ENCODE measurements at regions not wholly inside any gene's neighbourhood (a gene's known extent, or its start where the extent isn't known, plus 50 kb on each side); places are given as distances from the start of the nearest gene placed in this dataset.

- FAIRE-seq, result peak; percentile 60
- Histone ChIP-seq H3K27me3 (ENCODE audit: control insufficient read depth in 2 of 2, insufficient read depth in 2 of 2, low read length in 2 of 2) (no peaks in the 10 kb centered on the region), H2AFZ (ENCODE audit: low read depth, low read length) (peak overlapping the region; percentile 35), H3K4me1 (ENCODE audit: control insufficient read depth, extremely low read depth, insufficient read depth, low read length) (peaks cover 21% of the 10 kb centered on the region), H3K9me1 (replicated peaks; ENCODE audit: control insufficient read depth, extremely low read depth, insufficient read depth, low read length) (no peaks in the 10 kb centered on the region), H3K9me3 (replicated peaks; ENCODE audit: control insufficient read depth, insufficient read depth, low read length) (no peaks in the 10 kb centered on the region), H3K4me3 (replicated peaks in 1 of 3; ENCODE audit: insufficient read depth in 1 of 3, low read depth in 1 of 3, low read length in 3 of 3) (no peak overlapping the region), H3K9ac (replicated peaks; ENCODE audit: extremely low read depth, insufficient read depth, low read length) (no peak overlapping the region), H3K4me2 (ENCODE audit: insufficient read depth, low read length) (peak overlapping the region; percentile 39), H3K79me2 (ENCODE audit: control insufficient read depth, insufficient read depth, low read length) (no peaks in the 10 kb centered on the region), H3K27ac (ENCODE audit: insufficient read depth, low read depth, low read length) (peak overlapping the region; percentile 39), H3K36me3 (ENCODE audit: control insufficient read depth in 2 of 2, extremely low read depth in 1 of 2, insufficient read depth in 2 of 2, low read length in 2 of 2) (no peaks in the 10 kb centered on the region), H4K20me1 (replicated peaks; ENCODE audit: control insufficient read depth, extremely low read depth, insufficient read depth, low read length) (no peaks in the 10 kb centered on the region)
- TF ChIP-seq POLR2AphosphoS5 (IDR thresholded peaks at IDR 0.05; ENCODE audit: insufficient read depth, low read depth, low read length) (no peak), MAX (IDR thresholded peaks at IDR 0.05; ENCODE audit: insufficient read depth, insufficient read length) (no peak), POLR2A (IDR thresholded peaks at IDR 0.05; ENCODE audit: low read depth, low read length) (no peak), FOS (IDR thresholded peaks at IDR 0.05; ENCODE audit: borderline replicate concordance, insufficient read depth, low read length) (no peak)
- POLR2A ChIA-PET, result no interaction called here
- CTCF ChIA-PET, result interaction anchor here (1.1 to 1.3 kb wide), 2 partner anchors 19 to 84 kb away, joined by 4 read pairs; no protein-coding TSS in a partner anchor
- intact Hi-C loops (cut with micrococcal nuclease) (no loop called here), dilution Hi-C loops (cut with MboI; ENCODE audit: extremely low pct_ligation_motif_present, low sequenced_read_pairs) (no loop called here)
- no TSS peak for BruUV-seq (replicated peaks)
- DNase-seq (ENCODE audit: low read depth, low spot score), result peak; percentile 78
Measured at GRCh38 chr6:22925304-22925835, 356.0 kb downstream of the HDGFL1 start.

- Histone ChIP-seq H3K4me2 (ENCODE audit: insufficient read depth, low read length) (no peak overlapping the region), H4K20me1 (replicated peaks; ENCODE audit: control insufficient read depth, extremely low read depth, insufficient read depth, low read length) (no peaks in the 10 kb centered on the region), H3K27ac (ENCODE audit: insufficient read depth, low read depth, low read length) (peak overlapping the region; percentile 39), H3K4me1 (ENCODE audit: control insufficient read depth, extremely low read depth, insufficient read depth, low read length) (peaks cover 21% of the 10 kb centered on the region), H3K4me3 (replicated peaks in 1 of 3; ENCODE audit: insufficient read depth in 1 of 3, low read depth in 1 of 3, low read length in 3 of 3) (no peak overlapping the region), H3K27me3 (ENCODE audit: control insufficient read depth in 2 of 2, insufficient read depth in 2 of 2, low read length in 2 of 2) (no peaks in the 10 kb centered on the region), H2AFZ (ENCODE audit: low read depth, low read length) (no peak overlapping the region), H3K9ac (replicated peaks; ENCODE audit: extremely low read depth, insufficient read depth, low read length) (no peak overlapping the region), H3K9me3 (replicated peaks; ENCODE audit: control insufficient read depth, insufficient read depth, low read length) (no peaks in the 10 kb centered on the region), H3K9me1 (replicated peaks; ENCODE audit: control insufficient read depth, extremely low read depth, insufficient read depth, low read length) (no peaks in the 10 kb centered on the region), H3K36me3 (ENCODE audit: control insufficient read depth in 2 of 2, extremely low read depth in 1 of 2, insufficient read depth in 2 of 2, low read length in 2 of 2) (no peaks in the 10 kb centered on the region), H3K79me2 (ENCODE audit: control insufficient read depth, insufficient read depth, low read length) (no peaks in the 10 kb centered on the region)
- TF ChIP-seq POLR2A (IDR thresholded peaks at IDR 0.05; ENCODE audit: low read depth, low read length) (no peak), POLR2AphosphoS5 (IDR thresholded peaks at IDR 0.05; ENCODE audit: insufficient read depth, low read depth, low read length) (no peak), GATA2 (IDR thresholded peaks at IDR 0.05; ENCODE audit: insufficient read depth, insufficient read length, low read depth, low read length) (no peak), MYC (IDR thresholded peaks at IDR 0.05; ENCODE audit: low read depth, low read length) (no peak), EZH2 (IDR thresholded peaks at IDR 0.05; ENCODE audit: borderline replicate concordance, low read depth, low read length, severe bottlenecking) (no peak), FOS (IDR thresholded peaks at IDR 0.05; ENCODE audit: borderline replicate concordance, insufficient read depth, low read length) (no peak), CTCF (IDR thresholded peaks at IDR 0.05; ENCODE audit: extremely low read depth in 1 of 2, insufficient read depth in 1 of 2, low read depth in 1 of 2, low read length in 2 of 2) (no peak), JUN (IDR thresholded peaks at IDR 0.05; ENCODE audit: borderline replicate concordance, insufficient read depth, insufficient read length, low read depth) (no peak), MAX (IDR thresholded peaks at IDR 0.05; ENCODE audit: insufficient read depth, insufficient read length) (no peak)
- POLR2A ChIA-PET, result no interaction called here
- CTCF ChIA-PET, result interaction anchor here (1.3 kb wide), 1 partner anchor 83 kb away, joined by 4 read pairs; no protein-coding TSS in a partner anchor
- DNase-seq (ENCODE audit: low read depth, low spot score) (peak; percentile 15), FAIRE-seq (no peak)
- no TSS peak for BruUV-seq (replicated peaks)
- dilution Hi-C loops (cut with MboI; ENCODE audit: extremely low pct_ligation_motif_present, low sequenced_read_pairs) (no loop called here), intact Hi-C loops (cut with micrococcal nuclease) (loop anchor here (2.0 kb wide), 1 partner anchor 43 kb away; no protein-coding TSS in a partner anchor)
Measured at GRCh38 chr6:22925920-22926789, 356.8 kb downstream of the HDGFL1 start.
